HG02870 (cell line): ENCODE measurements at regions not wholly inside any gene's neighbourhood (a gene's known extent, or its start where the extent isn't known, plus 50 kb on each side); places are given as distances from the start of the nearest gene placed in this dataset.

Experiments
- ATAC-seq: cut with Tn5 transposase; IDR thresholded peaks from one replicate; pipeline ENCODE4 v1.9.1; 2021; ENCODE audit warnings: mild to moderate bottlenecking, moderate library complexity; ENCODE audit not compliant: unreplicated experiment

DNA sequence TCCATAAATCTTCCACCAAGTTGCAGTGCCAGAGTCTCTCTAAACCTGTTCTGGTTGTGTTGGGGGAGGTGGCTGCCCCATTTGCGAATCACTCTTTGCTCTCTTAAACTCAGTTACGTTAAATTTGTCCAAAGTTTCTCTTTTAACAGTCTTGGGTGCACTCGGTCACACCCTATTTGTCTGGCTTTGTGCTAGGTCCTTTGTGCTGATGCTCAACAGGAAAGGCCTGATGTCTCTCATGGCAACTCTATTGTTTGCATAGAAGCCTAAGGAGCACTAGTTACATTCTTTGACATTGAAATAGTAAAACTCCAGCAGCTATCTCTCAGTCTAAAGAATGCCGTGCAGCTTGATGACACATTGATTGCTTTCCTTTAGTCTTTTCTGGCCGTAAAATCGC lies 105.1 kb downstream of the TRMT11 start:
- no peak for ATAC-seq

DNA sequence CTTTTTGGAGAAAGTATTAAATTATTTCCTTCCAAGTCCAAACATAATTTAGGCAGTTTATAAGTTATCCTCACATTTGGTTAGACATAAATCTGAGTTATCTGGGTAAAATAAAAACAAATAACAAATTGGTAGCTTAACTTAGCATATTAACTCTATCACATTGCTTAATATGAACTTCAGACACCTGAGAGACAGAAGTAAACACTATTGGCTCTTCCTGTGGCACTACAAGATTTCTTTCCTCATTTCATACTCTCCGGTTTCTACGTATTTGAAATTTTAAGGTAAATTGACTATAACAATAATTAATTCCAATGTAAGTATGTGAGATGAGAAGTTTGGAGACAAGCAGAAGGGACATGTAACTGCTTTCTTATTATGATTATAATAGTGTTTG lies 106.8 kb downstream of the TRMT11 start:
- no peak for ATAC-seq

DNA sequence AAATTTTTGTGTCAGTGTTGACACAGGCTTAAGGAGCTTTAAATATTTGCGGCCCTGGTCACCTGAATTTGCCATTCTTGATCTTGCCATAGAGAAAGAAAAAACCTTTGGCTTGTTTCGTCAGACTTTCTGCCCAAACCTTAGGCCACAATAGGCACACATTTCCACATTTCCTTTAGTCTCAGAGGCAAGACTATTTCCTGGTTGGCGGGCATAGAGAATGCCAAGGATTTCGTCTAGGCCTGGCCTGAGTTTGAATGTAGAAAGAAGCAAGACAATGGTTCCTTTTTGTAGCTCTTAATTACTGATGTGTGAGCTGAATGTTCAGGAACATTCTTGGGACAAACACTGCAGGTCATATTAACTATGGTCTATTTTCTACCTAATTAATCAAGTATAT lies 108.1 kb downstream of the TRMT11 start:
- no peak for ATAC-seq

GRCh38 chr6:126100386-126100785 lies 114.0 kb downstream of the TRMT11 start:
- ATAC-seq, result no peak

DNA sequence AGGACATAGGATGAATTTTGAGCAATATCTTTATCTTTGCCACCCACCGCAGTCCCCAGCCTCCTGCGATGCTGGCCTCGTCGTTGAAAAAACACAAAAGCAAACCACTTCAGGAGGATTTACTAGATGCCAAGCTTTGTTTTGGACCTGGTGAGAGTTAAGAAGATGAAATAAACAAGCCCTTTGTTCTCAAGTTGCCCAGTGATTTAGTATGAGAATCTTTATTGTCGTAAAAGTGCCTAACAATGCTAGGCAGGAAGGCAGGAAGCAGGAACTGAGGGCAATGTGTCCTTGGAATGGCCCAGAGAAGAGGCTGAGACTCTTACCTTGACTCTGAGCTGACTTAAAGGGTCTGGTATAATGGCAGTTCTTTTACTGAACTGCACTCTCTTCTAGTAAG lies 116.0 kb downstream of the TRMT11 start:
- no peak for ATAC-seq

GRCh38 chr6:126103993-126104392 lies 117.7 kb downstream of the TRMT11 start:
- no peak for ATAC-seq

GRCh38 chr6:126107475-126108166 lies 121.3 kb downstream of the TRMT11 start:
- ATAC-seq, result no peak

DNA sequence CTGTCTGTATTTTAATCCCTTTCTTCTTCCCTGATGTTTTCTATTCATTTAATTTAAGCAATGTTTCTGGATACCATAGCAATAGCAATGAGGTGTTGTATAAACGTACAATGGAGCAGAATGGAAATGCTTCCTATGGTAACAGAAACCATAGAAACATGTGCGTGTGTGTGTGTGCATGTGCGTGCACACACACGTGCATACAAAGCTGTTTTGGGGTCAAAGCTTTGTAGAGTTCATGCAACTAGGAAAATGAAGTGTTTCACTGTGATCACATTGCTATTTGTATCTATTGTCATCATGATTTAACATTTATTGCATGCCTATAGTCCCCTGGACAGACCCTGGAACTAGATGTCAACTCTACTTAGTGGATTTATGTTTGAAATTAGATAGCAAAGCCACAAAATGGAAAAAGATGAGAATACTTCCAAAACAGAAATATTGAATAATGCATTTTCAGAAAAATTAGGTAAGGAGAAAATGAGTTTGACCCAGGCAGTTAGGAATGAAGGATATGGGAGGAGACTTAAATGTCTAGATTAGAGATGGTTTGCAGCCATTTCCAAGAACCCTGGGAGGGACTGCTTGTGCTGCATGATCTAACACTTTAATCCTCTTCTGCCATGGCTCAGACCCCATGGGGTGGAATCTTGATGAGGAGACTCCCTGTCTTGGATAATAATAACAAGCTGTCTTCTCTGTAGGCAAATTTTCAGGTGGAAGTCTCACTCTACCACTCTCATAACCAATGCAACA lies 124.4 kb downstream of the TRMT11 start:
- ATAC-seq, result no peak

GRCh38 chr6:126111327-126111726 lies 125.0 kb downstream of the TRMT11 start:
- ATAC-seq, result no peak

- no peak for ATAC-seq
Observed at GRCh38 chr6:126112171-126112632, 125.9 kb downstream of the TRMT11 start.

DNA sequence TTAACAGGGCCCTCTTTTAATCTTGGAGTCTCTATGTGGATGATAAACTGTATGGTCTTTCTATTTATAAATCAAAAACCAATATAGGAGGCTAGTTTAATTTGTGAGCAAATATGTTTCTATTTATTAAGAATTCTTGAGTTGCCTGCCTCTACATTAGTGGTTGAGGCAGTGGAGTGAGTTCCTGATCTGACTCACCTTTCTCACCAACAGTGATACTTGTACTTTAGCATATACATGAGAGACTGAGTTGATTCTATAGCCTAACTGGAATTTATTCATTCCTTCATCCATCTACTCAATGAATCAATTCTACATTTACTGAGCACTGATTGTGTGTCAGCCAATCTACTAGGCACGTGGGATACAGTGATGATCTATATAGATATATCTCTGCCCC lies 126.9 kb downstream of the TRMT11 start:
- ATAC-seq, result peak; percentile 80

- ATAC-seq, result no peak
Observed at GRCh38 chr6:126117251-126117650, 130.9 kb downstream of the TRMT11 start.

DNA sequence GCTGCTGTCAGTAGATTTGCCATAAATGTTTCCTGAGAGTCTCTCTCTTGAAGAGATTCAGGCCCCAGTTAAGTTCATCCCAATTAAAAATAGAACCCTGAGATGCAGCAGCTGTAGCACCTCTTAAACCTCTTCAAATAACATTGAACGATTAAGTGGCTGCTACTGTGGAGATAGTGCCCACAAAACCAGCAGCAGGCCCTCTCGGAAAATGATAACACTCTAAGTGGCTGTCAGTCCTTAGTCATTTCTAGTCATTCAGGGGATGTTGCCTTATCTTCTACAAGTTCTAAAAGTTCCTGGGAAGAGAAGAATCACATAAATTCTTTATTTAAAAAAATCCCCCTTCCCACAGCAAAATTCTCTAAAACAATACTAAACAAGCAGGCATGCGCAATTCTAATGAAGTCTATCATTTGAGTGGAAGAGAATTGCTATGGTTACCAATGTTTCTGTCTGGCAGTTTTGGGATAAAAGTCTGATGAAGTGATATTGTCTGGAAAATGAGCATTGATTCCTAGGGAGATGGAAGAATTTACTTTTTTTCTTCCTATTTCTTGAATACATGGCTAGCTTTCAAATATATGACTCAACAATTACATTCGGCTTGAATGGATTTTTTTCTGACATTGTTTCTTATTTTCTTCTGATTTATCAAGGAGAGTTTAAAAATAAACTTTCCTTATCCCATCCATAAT lies 131.9 kb downstream of the TRMT11 start:
- ATAC-seq, result no peak

DNA sequence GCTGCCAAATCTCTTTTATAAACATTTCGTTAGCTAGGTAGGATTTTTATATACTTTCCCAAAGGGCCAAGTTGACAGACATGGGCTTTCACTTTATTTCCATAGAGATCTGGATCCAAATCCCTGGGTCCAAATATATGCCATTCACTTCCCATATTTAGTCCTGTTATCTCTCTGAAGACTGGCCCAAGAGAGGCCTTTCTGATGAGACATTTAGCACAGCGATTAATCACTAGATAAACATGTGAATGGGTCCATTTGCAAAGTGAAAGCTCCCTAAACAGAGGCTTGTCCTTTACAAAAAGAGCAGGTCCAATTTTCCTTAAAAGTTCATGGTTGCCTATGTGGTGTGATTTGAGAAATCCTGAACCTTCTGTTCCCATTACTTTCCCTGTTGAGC lies 132.6 kb downstream of the TRMT11 start:
- ATAC-seq, result no peak

GRCh38 chr6:126123226-126123625 lies 136.9 kb downstream of the TRMT11 start:
- no peak for ATAC-seq

- no peak for ATAC-seq
Observed at GRCh38 chr6:126127659-126128058, 141.3 kb downstream of the TRMT11 start.

DNA sequence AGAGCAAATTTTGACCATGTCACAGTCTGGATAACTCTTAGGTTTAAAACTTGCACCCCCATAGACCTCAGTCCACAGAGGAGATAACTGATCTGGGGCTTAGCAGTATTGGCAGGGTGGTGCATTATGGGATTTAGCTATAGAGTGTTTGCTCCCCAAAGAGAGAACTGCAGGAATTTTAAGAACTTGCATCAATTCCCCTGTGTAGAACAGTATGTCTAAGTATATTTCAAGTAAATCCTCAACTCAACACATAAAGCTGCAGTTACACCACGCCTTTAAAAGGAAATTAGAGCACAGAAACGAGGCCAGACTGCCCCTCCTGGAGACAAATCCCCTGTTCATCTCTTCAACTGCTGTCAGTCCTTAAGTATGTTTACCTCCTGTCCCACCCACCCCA lies 144.9 kb downstream of the TRMT11 start:
- ATAC-seq, result no peak

DNA sequence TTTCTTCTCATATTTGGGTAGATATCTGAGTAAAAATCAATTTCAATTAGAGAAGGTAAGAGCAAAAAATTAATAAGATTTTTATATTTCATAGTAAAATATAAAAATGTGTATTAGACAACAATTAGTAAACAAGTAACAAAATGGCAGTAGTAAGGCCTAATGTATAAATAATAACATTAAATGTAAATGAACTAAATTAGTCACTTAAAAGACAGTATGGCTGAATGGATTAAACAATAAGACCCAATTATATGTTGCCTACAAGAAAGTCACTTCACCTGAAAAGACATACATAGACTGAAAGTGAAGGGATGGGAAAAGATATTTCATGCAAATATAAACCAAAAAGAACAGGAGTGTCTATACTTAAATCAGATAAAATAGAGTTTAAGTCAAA lies 147.6 kb downstream of the TRMT11 start:
- ATAC-seq, result no peak

- ATAC-seq, result no peak
Observed at GRCh38 chr6:126134491-126134890, 148.2 kb downstream of the TRMT11 start.

DNA sequence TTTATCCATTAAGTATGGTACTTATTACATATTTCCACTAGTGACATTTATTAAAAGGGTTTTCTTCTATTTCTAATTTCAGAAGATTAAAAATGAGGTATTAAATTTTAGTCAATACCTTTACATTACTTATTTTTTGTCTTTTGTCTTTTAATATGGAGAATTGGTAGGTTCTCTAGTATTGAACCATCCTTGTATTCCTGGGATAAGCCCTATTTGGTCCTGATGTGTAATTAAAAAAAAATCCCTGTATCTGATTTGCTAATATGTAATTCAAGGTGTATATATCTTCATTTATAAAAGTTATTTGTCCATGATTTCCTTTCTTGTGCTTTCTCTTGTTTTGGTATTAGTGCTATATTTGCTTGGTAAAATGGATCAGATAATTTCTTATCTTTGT lies 153.7 kb downstream of the TRMT11 start:
- no peak for ATAC-seq

DNA sequence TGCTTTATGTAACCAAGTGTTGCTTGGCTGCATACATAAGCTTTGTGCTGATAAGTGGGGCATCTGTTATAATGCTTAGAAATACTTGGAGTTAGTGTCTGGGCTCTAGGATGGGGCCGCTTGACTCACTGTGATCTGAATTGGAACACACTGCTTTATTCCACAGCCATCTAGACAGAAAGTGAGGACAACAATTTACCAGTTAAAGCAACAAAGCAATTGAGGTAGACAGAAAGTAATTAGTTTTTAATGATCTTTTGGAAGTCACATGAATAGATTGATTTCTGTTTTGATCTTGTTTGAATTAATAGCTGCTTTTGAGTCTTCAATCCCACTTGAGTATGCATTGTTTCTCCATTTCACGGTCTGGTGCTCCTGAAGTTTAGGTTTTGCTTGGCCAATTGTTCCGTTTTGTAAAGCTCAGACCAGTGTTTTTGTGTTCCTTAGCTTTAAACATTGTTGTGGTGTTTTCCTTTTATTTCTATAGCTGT lies 157.5 kb downstream of the TRMT11 start:
- no peak for ATAC-seq

DNA sequence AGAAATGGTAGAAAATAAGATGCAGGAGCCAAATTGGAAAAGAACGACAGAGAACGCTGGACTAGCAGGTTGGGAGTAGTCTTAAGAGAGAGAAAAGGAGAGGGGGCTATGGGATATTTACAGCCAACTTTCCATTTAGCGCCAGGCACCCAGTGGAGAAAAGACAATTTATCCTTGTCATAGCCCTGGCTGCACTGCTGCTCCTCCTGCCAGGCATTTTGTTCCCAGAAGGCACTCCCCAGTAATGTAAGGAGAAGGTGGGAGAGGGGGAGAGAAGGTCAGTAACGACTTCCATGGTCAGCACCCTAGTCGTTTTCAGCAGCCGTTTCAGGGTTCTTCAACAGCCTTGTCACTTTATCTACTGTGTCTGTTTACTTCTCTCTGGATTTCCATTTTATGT lies 159.0 kb downstream of the TRMT11 start:
- no peak for ATAC-seq
